HL-60 (cell line): ENCODE measurements at regions not wholly inside any gene's neighbourhood (a gene's known extent, or its start where the extent isn't known, plus 50 kb on each side); places are given as distances from the start of the nearest gene placed in this dataset.

ENCODE experiments used
- DNase-seq, 2 experiments: peaks; one replicate each; pipeline ENCODE4 v3.0.0-alpha.2; 2010 to 2020; ENCODE audit warnings: low read depth in 1 of 2, low spot score in 1 of 2
- H3K27ac ChIP-seq: fragments of 250-450 bp; sonication (Bioruptor Pico); replicated peaks from 2 replicates; pipeline ENCODE4 v1.5.1; 2020; ENCODE audit warnings: mild to moderate bottlenecking, moderate library complexity
- H3K27me3 ChIP-seq: fragments of 250-450 bp; sonication (Bioruptor Pico); 2 replicates; pipeline ENCODE4 v1.5.1; 2021; ENCODE audit warnings: mild to moderate bottlenecking, moderate library complexity; ENCODE audit not compliant: insufficient read depth, poor library complexity, severe bottlenecking
- H3K4me3 ChIP-seq: replicated peaks from 2 replicates; pipeline ENCODE4 v1.5.1; 2011; ENCODE audit warnings: mild to moderate bottlenecking, control low read depth, low read length; ENCODE audit not compliant: insufficient read depth
- CTCF ChIP-seq: IDR thresholded peaks from one replicate; pipeline ENCODE4 v1.5.1; 2011; ENCODE audit warnings: low read length, control low read depth, inconsistent platforms; ENCODE audit not compliant: insufficient read depth
- GABPA ChIP-seq: IDR thresholded peaks from 2 replicates; pipeline ENCODE4 v1.6.1; 2012; ENCODE audit warnings: low read depth
- POLR2AphosphoS5 ChIP-seq: IDR thresholded peaks from 2 replicates; pipeline ENCODE4 v1.6.1; 2012; ENCODE audit warnings: low read depth
- REST ChIP-seq: IDR thresholded peaks from 2 replicates; pipeline ENCODE4 v1.6.1; 2012; ENCODE audit warnings: low read depth; ENCODE audit not compliant: insufficient replicate concordance
- SPI1 ChIP-seq: IDR thresholded peaks from 2 replicates; pipeline ENCODE4 v1.6.1; 2012; ENCODE audit warnings: low read depth, mild to moderate bottlenecking, borderline replicate concordance

DNA sequence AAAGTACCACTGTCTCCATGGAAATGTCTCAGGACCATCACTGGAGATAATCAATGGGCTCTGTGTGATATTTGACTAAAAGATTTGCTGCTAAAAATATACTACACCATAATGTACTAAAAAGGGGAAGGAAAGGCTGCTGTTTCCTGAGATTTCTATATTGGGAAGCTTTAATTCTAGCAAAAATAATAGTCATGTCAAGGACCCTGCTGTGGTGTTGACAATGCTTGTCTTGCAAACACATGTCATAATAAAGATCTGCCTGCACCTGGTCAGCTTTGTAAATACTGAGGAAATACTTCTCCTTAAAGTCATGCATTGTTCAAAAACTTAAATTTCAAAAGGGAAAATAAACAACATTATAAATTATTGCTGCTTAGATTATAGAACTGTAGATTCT, 417.9 kb downstream of the GPM6A start:
- DNase-seq = no peak
- no peaks in the 10 kb centered on the region for H3K27me3 ChIP-seq
- TF ChIP-seq SPI1 = no peak
- no peak for TF ChIP-seq POLR2AphosphoS5
- no peak for TF ChIP-seq CTCF
- no peak for TF ChIP-seq GABPA
- no peak for TF ChIP-seq REST
- no peak overlapping the region for H3K4me3 ChIP-seq
- H3K27ac ChIP-seq = no peak overlapping the region

- TF ChIP-seq SPI1 = no peak
- no peak for TF ChIP-seq POLR2AphosphoS5
- TF ChIP-seq REST = no peak
- no peak for TF ChIP-seq GABPA
- TF ChIP-seq CTCF = no peak
- Histone ChIP-seq H3K27ac (no peak overlapping the region), H3K27me3 (no peaks in the 10 kb centered on the region), H3K4me3 (no peak overlapping the region)
- no peak for DNase-seq
Observed at GRCh38 chr4:175405961-175406360, 406.1 kb downstream of the GPM6A start.

- Histone ChIP-seq H3K4me3 (no peak overlapping the region), H3K27me3 (no peaks in the 10 kb centered on the region), H3K27ac (no peak overlapping the region)
- TF ChIP-seq POLR2AphosphoS5 = no peak
- no peak for TF ChIP-seq REST
- no peak for TF ChIP-seq SPI1
- TF ChIP-seq GABPA = no peak
- TF ChIP-seq CTCF = no peak
- DNase-seq = no peak
Observed at GRCh38 chr4:175407926-175408325, 404.1 kb downstream of the GPM6A start.
